ENCODE measurements at regions not wholly inside any gene's neighbourhood (a gene's known extent, or its start where the extent isn't known, plus 50 kb on each side); places are given as distances from the start of the nearest gene placed in this dataset.

DNA sequence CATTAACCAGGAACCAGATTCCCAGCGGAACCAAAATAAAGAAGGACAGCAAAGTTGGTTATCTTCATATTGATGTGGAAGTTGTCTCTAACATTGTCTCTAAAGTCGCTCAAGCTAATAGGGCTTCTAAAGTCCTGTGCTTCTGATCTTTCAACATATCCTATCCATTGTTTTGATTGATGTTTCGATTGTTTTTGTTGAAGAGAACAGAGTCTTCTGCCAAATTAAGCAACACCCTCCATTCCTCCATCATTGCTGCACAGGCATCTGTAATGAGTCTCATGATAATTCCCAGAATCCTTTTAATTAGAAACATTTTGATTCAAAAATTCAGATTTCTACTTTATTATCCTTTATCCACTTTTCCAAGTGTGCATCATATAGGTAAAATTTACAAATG, 71.6 kb upstream of the AVPR1A start:
- no peak overlapping the region for H3T11ph ChIP-seq (ENCODE audit: low read length)
- no CpG with 5 or more reads among the region's 3 CpGs for WGBS (ENCODE audit: extremely low coverage, insufficient read length, low lambda C conversion rate)
- H3K4me2 ChIP-seq (ENCODE audit: insufficient read depth, insufficient read length, low read length), result no peak overlapping the region
- H2AK5ac ChIP-seq (ENCODE audit: insufficient read length, low read length), result no peak overlapping the region
- H3K9me3 Mint-ChIP-seq, result no peaks in the 10 kb centered on the region
- no peak overlapping the region for H4K5ac ChIP-seq (ENCODE audit: insufficient read length, low read depth, low read length)
- H3K27me3 ChIP-seq (ENCODE audit: insufficient read depth, low read length), result no peaks in the 10 kb centered on the region
- no peaks in the 10 kb centered on the region; the same call in 1 of the 2 replicates for H3K4me1 ChIP-seq (ENCODE audit: insufficient read depth, low read length)
- no peaks in the 10 kb centered on the region for H3K79me1 ChIP-seq (ENCODE audit: insufficient read depth, low read depth, low read length, poor library complexity, severe bottlenecking)
- H3K4me3 Mint-ChIP-seq, result no peak overlapping the region
- H3K27ac Mint-ChIP-seq, result no peak overlapping the region
- no peak overlapping the region for H3K14ac ChIP-seq (ENCODE audit: insufficient read depth, low read length)
- no peak overlapping the region for H4K91ac ChIP-seq (ENCODE audit: insufficient read length, low read depth, low read length)
- H3K23me2 ChIP-seq (ENCODE audit: insufficient read length, low read depth, low read length, poor library complexity, severe bottlenecking), result no peaks in the 10 kb centered on the region
- H3K9ac ChIP-seq (ENCODE audit: extremely low read depth, insufficient read length, low read length), result no peak overlapping the region
- peaks cover 6 to 7% of the 10 kb centered on the region in 2 experiments for H3K4me1 Mint-ChIP-seq
- no peak overlapping the region for H3K23ac ChIP-seq (ENCODE audit: insufficient read length, low read depth, low read length)
- H2BK20ac ChIP-seq (ENCODE audit: low read depth, low read length, poor library complexity, severe bottlenecking), result no peak overlapping the region
- no peak for DNase-seq
- no peak overlapping the region for H2BK12ac ChIP-seq (ENCODE audit: insufficient read length, low read depth, low read length)
- H2BK5ac ChIP-seq (ENCODE audit: insufficient read length, low read length), result no peak overlapping the region
- H3K4ac ChIP-seq (ENCODE audit: low read depth, low read length), result no peak overlapping the region
- TF ChIP-seq, protein P1, sequence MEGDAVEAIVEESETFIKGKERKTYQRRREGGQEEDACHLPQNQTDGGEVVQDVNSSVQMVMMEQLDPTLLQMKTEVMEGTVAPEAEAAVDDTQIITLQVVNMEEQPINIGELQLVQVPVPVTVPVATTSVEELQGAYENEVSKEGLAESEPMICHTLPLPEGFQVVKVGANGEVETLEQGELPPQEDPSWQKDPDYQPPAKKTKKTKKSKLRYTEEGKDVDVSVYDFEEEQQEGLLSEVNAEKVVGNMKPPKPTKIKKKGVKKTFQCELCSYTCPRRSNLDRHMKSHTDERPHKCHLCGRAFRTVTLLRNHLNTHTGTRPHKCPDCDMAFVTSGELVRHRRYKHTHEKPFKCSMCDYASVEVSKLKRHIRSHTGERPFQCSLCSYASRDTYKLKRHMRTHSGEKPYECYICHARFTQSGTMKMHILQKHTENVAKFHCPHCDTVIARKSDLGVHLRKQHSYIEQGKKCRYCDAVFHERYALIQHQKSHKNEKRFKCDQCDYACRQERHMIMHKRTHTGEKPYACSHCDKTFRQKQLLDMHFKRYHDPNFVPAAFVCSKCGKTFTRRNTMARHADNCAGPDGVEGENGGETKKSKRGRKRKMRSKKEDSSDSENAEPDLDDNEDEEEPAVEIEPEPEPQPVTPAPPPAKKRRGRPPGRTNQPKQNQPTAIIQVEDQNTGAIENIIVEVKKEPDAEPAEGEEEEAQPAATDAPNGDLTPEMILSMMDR (conservative IDR thresholded peaks at IDR 0.05), result no peak
- H2AFZ ChIP-seq (ENCODE audit: low read length), result no peak overlapping the region
- no peak overlapping the region for H4K8ac ChIP-seq (replicated peaks; ENCODE audit: insufficient read length, low read depth, low read length)
- no peak overlapping the region for H2BK120ac ChIP-seq (ENCODE audit: low read depth, low read length, poor library complexity, severe bottlenecking)
- H2BK15ac ChIP-seq (ENCODE audit: low read depth, low read length), result no peak overlapping the region
- H3K79me2 ChIP-seq (ENCODE audit: insufficient read depth, low read length), result no peaks in the 10 kb centered on the region
- H4K20me1 ChIP-seq (ENCODE audit: control insufficient read depth, insufficient read depth, insufficient read length), result no peaks in the 10 kb centered on the region
- H3K36me3 Mint-ChIP-seq (ENCODE audit: insufficient read depth in 1 of 3, low read depth in 3 of 3), result no peaks in the 10 kb centered on the region
- no peak overlapping the region for H3K18ac ChIP-seq (ENCODE audit: insufficient read length, low read depth, low read length)
- H3K27ac ChIP-seq (ENCODE audit: insufficient read length, low read depth, low read length), result no peak overlapping the region
- no peak overlapping the region for H3K56ac ChIP-seq (ENCODE audit: insufficient read length, low read depth, low read length)
- H3K9me3 ChIP-seq (ENCODE audit: control insufficient read depth, low read depth, low read length), result no peaks in the 10 kb centered on the region
- H3K27me3 Mint-ChIP-seq (ENCODE audit: low read depth), result no peaks in the 10 kb centered on the region
